ENCODE measurements at regions not wholly inside any gene's neighbourhood (a gene's known extent, or its start where the extent isn't known, plus 50 kb on each side); places are given as distances from the start of the nearest gene placed in this dataset.

DNA sequence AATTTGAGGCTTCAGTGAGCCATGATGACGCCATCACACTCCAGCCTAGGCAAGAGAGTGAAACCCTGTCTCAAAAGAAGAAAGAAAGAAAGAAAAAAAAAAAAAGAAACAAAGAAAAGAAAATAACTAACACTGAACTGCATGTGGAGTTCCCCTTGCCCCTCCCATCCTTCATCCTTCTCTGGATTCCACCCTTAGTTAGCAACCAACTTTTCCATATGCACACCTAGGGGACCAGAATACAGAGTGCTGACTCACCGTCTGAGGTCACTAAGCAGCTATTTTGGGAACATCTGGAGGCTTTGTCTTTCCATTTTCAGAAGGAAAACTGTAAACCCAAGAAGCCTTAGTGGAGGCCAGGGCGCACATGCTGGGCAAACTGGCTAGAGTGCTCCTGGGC is 257.4 kb downstream of the MAFB start:
- H3K36me3 ChIP-seq (ENCODE audit: insufficient read depth, low read length) = no peaks in the 10 kb centered on the region
- no peaks in the 10 kb centered on the region for H3K9me3 ChIP-seq (ENCODE audit: low read length)
- no peaks in the 10 kb centered on the region for H3K4me1 ChIP-seq (ENCODE audit: insufficient read depth, low read length, severe bottlenecking)
- H3K27me3 ChIP-seq (ENCODE audit: insufficient read depth, low read length) = no peaks in the 10 kb centered on the region
- H3K79me2 ChIP-seq (ENCODE audit: insufficient read depth, low read length) = no peaks in the 10 kb centered on the region
- H2AFZ ChIP-seq (ENCODE audit: low read length) = no peak overlapping the region
- H3K9me2 ChIP-seq (ENCODE audit: low read depth, low read length) = no peaks in the 10 kb centered on the region
- TF ChIP-seq, protein P1, sequence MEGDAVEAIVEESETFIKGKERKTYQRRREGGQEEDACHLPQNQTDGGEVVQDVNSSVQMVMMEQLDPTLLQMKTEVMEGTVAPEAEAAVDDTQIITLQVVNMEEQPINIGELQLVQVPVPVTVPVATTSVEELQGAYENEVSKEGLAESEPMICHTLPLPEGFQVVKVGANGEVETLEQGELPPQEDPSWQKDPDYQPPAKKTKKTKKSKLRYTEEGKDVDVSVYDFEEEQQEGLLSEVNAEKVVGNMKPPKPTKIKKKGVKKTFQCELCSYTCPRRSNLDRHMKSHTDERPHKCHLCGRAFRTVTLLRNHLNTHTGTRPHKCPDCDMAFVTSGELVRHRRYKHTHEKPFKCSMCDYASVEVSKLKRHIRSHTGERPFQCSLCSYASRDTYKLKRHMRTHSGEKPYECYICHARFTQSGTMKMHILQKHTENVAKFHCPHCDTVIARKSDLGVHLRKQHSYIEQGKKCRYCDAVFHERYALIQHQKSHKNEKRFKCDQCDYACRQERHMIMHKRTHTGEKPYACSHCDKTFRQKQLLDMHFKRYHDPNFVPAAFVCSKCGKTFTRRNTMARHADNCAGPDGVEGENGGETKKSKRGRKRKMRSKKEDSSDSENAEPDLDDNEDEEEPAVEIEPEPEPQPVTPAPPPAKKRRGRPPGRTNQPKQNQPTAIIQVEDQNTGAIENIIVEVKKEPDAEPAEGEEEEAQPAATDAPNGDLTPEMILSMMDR (IDR thresholded peaks at IDR 0.05; ENCODE audit: low read length) = no peak
- no peak for TF ChIP-seq EZH2 (IDR thresholded peaks at IDR 0.05; ENCODE audit: borderline replicate concordance, low read length)
- H3K9ac ChIP-seq (ENCODE audit: low read length) = no peak overlapping the region
- no peak overlapping the region for H3K27ac ChIP-seq (ENCODE audit: low read depth, low read length, poor library complexity, severe bottlenecking)
- no peak overlapping the region for H3K4me3 ChIP-seq (ENCODE audit: low read depth, low read length, poor library complexity, severe bottlenecking)
- H4K20me1 ChIP-seq (ENCODE audit: insufficient read depth, low read length) = no peaks in the 10 kb centered on the region
- H3F3A ChIP-seq (ENCODE audit: insufficient read depth, low read length) = no peaks in the 10 kb centered on the region
- no peak overlapping the region for H3K4me2 ChIP-seq (ENCODE audit: low read length)

DNA sequence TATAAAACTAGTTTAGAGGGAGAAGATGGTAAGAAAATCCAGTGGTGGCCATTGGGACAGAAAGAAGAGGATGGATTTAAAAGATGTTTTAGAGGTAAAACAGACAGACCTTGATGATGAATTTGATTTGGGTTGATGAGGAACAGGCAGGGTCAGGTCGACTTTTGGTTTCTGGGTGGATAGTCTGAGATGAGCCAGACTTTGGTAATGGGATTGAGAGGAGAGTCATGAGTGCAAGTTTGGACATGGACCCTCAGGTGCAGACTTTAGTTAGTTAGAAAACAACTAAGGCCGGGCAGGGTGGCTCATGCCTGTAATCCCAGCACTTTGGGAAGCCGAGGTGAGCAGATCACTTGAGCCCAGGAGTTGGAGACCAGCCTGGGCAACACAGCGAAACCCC is 257.9 kb downstream of the MAFB start:
- Histone ChIP-seq H3K4me1 (ENCODE audit: insufficient read depth, low read length, severe bottlenecking) (no peaks in the 10 kb centered on the region), H3F3A (ENCODE audit: insufficient read depth, low read length) (no peaks in the 10 kb centered on the region), H3K27me3 (ENCODE audit: insufficient read depth, low read length) (no peaks in the 10 kb centered on the region), H2AFZ (ENCODE audit: low read length) (no peak overlapping the region), H3K4me3 (ENCODE audit: low read depth, low read length, poor library complexity, severe bottlenecking) (no peak overlapping the region), H3K4me2 (ENCODE audit: low read length) (no peak overlapping the region), H3K27ac (ENCODE audit: low read depth, low read length, poor library complexity, severe bottlenecking) (no peak overlapping the region), H3K9me2 (ENCODE audit: low read depth, low read length) (no peaks in the 10 kb centered on the region), H3K9ac (ENCODE audit: low read length) (no peak overlapping the region), H4K20me1 (ENCODE audit: insufficient read depth, low read length) (no peaks in the 10 kb centered on the region), H3K36me3 (ENCODE audit: insufficient read depth, low read length) (no peaks in the 10 kb centered on the region), H3K79me2 (ENCODE audit: insufficient read depth, low read length) (no peaks in the 10 kb centered on the region), H3K9me3 (ENCODE audit: low read length) (no peaks in the 10 kb centered on the region)
- TF ChIP-seq EZH2 (IDR thresholded peaks at IDR 0.05; ENCODE audit: borderline replicate concordance, low read length) = no peak
- TF ChIP-seq, protein P1 (IDR thresholded peaks at IDR 0.05; ENCODE audit: low read length) = no peak

DNA sequence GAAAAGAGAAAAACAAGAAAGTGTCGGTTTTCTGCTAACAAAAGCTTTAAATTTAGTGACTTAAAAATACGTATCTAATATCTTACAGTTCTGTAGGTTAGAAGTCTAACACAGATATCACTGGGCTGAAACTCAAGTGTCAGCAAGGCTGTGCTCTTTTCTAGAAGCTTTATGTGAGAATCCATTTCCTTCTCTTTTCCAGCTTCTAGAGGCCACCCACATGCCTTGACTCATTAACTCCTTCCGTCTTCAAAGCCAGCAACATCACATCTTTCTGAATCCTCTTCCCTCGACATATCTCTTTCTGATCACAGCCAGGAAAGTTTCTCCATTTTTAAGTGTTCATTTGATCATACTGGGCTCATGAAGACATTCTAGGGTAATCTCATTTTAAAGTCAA is 262.0 kb downstream of the MAFB start:
- no peak overlapping the region for H2AFZ ChIP-seq (ENCODE audit: low read length)
- no peak overlapping the region for H3K27ac ChIP-seq (ENCODE audit: low read depth, low read length, poor library complexity, severe bottlenecking)
- no peaks in the 10 kb centered on the region for H3K9me2 ChIP-seq (ENCODE audit: low read depth, low read length)
- TF ChIP-seq, protein P1 (IDR thresholded peaks at IDR 0.05; ENCODE audit: low read length) = no peak
- no peak for TF ChIP-seq EZH2 (IDR thresholded peaks at IDR 0.05; ENCODE audit: borderline replicate concordance, low read length)
- H3K79me2 ChIP-seq (ENCODE audit: insufficient read depth, low read length) = no peaks in the 10 kb centered on the region
- H3K9ac ChIP-seq (ENCODE audit: low read length) = no peak overlapping the region
- no peak overlapping the region for H3K4me3 ChIP-seq (ENCODE audit: low read depth, low read length, poor library complexity, severe bottlenecking)
- H4K20me1 ChIP-seq (ENCODE audit: insufficient read depth, low read length) = no peaks in the 10 kb centered on the region
- no peaks in the 10 kb centered on the region for H3K9me3 ChIP-seq (ENCODE audit: low read length)
- H3K4me2 ChIP-seq (ENCODE audit: low read length) = no peak overlapping the region
- no peaks in the 10 kb centered on the region for H3K36me3 ChIP-seq (ENCODE audit: insufficient read depth, low read length)
- no peaks in the 10 kb centered on the region for H3K4me1 ChIP-seq (ENCODE audit: insufficient read depth, low read length, severe bottlenecking)
- H3K27me3 ChIP-seq (ENCODE audit: insufficient read depth, low read length) = no peaks in the 10 kb centered on the region
- no peaks in the 10 kb centered on the region for H3F3A ChIP-seq (ENCODE audit: insufficient read depth, low read length)
